Calu3 (cell line): ENCODE measurements at regions not wholly inside any gene's neighbourhood (a gene's known extent, or its start where the extent isn't known, plus 50 kb on each side); places are given as distances from the start of the nearest gene placed in this dataset.

ENCODE experiments used
- BruUV-seq: library from RNA; stranded (reverse); fragments of 400-500 nt; replicated peaks from 2 replicates; lab custom pipeline; 2021; lab: Mats Ljungman, UMichigan
- CTCF ChIA-PET: fragments of 300-600 bp; sonication (Branson Sonifier 250); formaldehyde crosslinking; loops from one replicate; lab custom pipeline; 2022; ENCODE audit warnings: antibody characterized with exemption; lab: Charles Lee
- DNase-seq: peaks from one replicate; pipeline ENCODE4 v3.0.0; 2022
- H3K27ac Mint-ChIP-seq: one replicate; pipeline ENCODE4 v1.8.0; 2022; ENCODE audit warnings: mixed read lengths; ENCODE audit not compliant: unreplicated experiment
- H3K27me3 Mint-ChIP-seq: one replicate; pipeline ENCODE4 v1.8.0; 2022; ENCODE audit warnings: mixed read lengths; ENCODE audit not compliant: unreplicated experiment
- H3K36me3 Mint-ChIP-seq: one replicate; pipeline ENCODE4 v1.8.0; 2022; ENCODE audit warnings: mild to moderate bottlenecking, moderate library complexity, mixed read lengths; ENCODE audit not compliant: insufficient read depth, unreplicated experiment
- H3K4me1 Mint-ChIP-seq: one replicate; pipeline ENCODE4 v1.8.0; 2022; ENCODE audit warnings: mild to moderate bottlenecking, low read depth, mixed read lengths; ENCODE audit not compliant: unreplicated experiment
- H3K4me3 Mint-ChIP-seq: one replicate; pipeline ENCODE4 v1.8.0; 2022; ENCODE audit warnings: mild to moderate bottlenecking, low read depth, moderate library complexity, mixed read lengths; ENCODE audit not compliant: unreplicated experiment
- H3K9me3 Mint-ChIP-seq: one replicate; pipeline ENCODE4 v1.8.0; 2022; ENCODE audit warnings: low read depth, mixed read lengths; ENCODE audit not compliant: unreplicated experiment
- intact Hi-C: fragments of 100-400 bp; cut with micrococcal nuclease; formaldehyde crosslinking; loops from one replicate; pipeline ENCODE4 v1.10.0; 2022; ENCODE audit not compliant: unreplicated experiment
- TF ChIP-seq, protein P1 (sequence below): fragments of 200-600 bp; IDR thresholded peaks from one replicate; pipeline ENCODE4 v1.8.0; 2022; ENCODE audit warnings: antibody characterized with exemption; ENCODE audit not compliant: unreplicated experiment

- no TSS peak for BruUV-seq
- no peak overlapping the region for H3K4me3 Mint-ChIP-seq
- no peak for DNase-seq
- no peak overlapping the region for H3K27ac Mint-ChIP-seq
- no peaks in the 10 kb centered on the region for H3K4me1 Mint-ChIP-seq
- no peaks in the 10 kb centered on the region for H3K9me3 Mint-ChIP-seq
- intact Hi-C loops, result no loop called here
- TF ChIP-seq, protein P1, sequence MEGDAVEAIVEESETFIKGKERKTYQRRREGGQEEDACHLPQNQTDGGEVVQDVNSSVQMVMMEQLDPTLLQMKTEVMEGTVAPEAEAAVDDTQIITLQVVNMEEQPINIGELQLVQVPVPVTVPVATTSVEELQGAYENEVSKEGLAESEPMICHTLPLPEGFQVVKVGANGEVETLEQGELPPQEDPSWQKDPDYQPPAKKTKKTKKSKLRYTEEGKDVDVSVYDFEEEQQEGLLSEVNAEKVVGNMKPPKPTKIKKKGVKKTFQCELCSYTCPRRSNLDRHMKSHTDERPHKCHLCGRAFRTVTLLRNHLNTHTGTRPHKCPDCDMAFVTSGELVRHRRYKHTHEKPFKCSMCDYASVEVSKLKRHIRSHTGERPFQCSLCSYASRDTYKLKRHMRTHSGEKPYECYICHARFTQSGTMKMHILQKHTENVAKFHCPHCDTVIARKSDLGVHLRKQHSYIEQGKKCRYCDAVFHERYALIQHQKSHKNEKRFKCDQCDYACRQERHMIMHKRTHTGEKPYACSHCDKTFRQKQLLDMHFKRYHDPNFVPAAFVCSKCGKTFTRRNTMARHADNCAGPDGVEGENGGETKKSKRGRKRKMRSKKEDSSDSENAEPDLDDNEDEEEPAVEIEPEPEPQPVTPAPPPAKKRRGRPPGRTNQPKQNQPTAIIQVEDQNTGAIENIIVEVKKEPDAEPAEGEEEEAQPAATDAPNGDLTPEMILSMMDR, result no peak
- no peaks in the 10 kb centered on the region for H3K36me3 Mint-ChIP-seq
- H3K27me3 Mint-ChIP-seq, result peaks cover 26% of the 10 kb centered on the region
- CTCF ChIA-PET, result no interaction called here
Observed at GRCh38 chr12:119245904-119246494, 67.3 kb downstream of the HSPB8 start.

- intact Hi-C loops, result no loop called here
- H3K4me1 Mint-ChIP-seq, result no peaks in the 10 kb centered on the region
- H3K27me3 Mint-ChIP-seq, result peaks cover 26% of the 10 kb centered on the region
- no TSS peak for BruUV-seq
- no peak overlapping the region for H3K4me3 Mint-ChIP-seq
- CTCF ChIA-PET, result no interaction called here
- DNase-seq, result no peak
- H3K36me3 Mint-ChIP-seq, result no peaks in the 10 kb centered on the region
- H3K9me3 Mint-ChIP-seq, result no peaks in the 10 kb centered on the region
- TF ChIP-seq, protein P1, result no peak
- no peak overlapping the region for H3K27ac Mint-ChIP-seq
Observed at GRCh38 chr12:119247007-119247719, 68.4 kb downstream of the HSPB8 start.

- Mint-ChIP-seq H3K4me3 (no peak overlapping the region), H3K4me1 (no peaks in the 10 kb centered on the region), H3K27me3 (peaks cover 26% of the 10 kb centered on the region), H3K9me3 (no peaks in the 10 kb centered on the region), H3K27ac (no peak overlapping the region), H3K36me3 (no peaks in the 10 kb centered on the region)
- intact Hi-C loops, result no loop called here
- TF ChIP-seq, protein P1, result no peak
- no peak for DNase-seq
- CTCF ChIA-PET, result interaction anchor here (0.7 kb wide), 1 partner anchor 115 kb away, joined by 3 read pairs; no protein-coding TSS in a partner anchor
- no TSS peak for BruUV-seq
Observed at GRCh38 chr12:119247720-119248043, 69.0 kb downstream of the HSPB8 start.

GRCh38 chr12:119249383-119250155, 70.8 kb downstream of the HSPB8 start:
- no peak for DNase-seq
- H3K4me3 Mint-ChIP-seq, result no peak overlapping the region
- TF ChIP-seq, protein P1, result no peak
- CTCF ChIA-PET, result no interaction called here
- BruUV-seq, result no TSS peak
- peaks cover 2% of the 10 kb centered on the region for H3K9me3 Mint-ChIP-seq
- H3K36me3 Mint-ChIP-seq, result no peaks in the 10 kb centered on the region
- no peak overlapping the region for H3K27ac Mint-ChIP-seq
- peaks cover 33% of the 10 kb centered on the region for H3K27me3 Mint-ChIP-seq
- intact Hi-C loops, result no loop called here
- no peaks in the 10 kb centered on the region for H3K4me1 Mint-ChIP-seq
